Osteocyte (in vitro differentiated cells): ENCODE measurements at regions not wholly inside any gene's neighbourhood (a gene's known extent, or its start where the extent isn't known, plus 50 kb on each side); places are given as distances from the start of the nearest gene placed in this dataset.

Experiments
- DNase-seq: peaks from one replicate; pipeline ENCODE4 v3.0.0; 2021; ENCODE audit warnings: mixed read lengths; ENCODE audit not compliant: unreplicated experiment; ENCODE audit errors: extremely low spot score
- H3K27ac Mint-ChIP-seq: one replicate; pipeline ENCODE4 v1.8.0; 2021; ENCODE audit warnings: mild to moderate bottlenecking, mixed read lengths; ENCODE audit not compliant: unreplicated experiment
- H3K27me3 Mint-ChIP-seq: one replicate; pipeline ENCODE4 v1.8.0; 2021; ENCODE audit warnings: mixed read lengths; ENCODE audit not compliant: unreplicated experiment
- H3K36me3 Mint-ChIP-seq: one replicate; pipeline ENCODE4 v1.8.0; 2021; ENCODE audit warnings: mixed read lengths; ENCODE audit not compliant: unreplicated experiment
- H3K4me1 Mint-ChIP-seq: one replicate; pipeline ENCODE4 v1.8.0; 2021; ENCODE audit warnings: mixed read lengths; ENCODE audit not compliant: unreplicated experiment
- H3K4me3 Mint-ChIP-seq: one replicate; pipeline ENCODE4 v1.8.0; 2021; ENCODE audit warnings: mild to moderate bottlenecking, moderate library complexity, mixed read lengths; ENCODE audit not compliant: unreplicated experiment
- H3K9me3 Mint-ChIP-seq: one replicate; pipeline ENCODE4 v1.8.0; 2021; ENCODE audit warnings: mixed read lengths; ENCODE audit not compliant: unreplicated experiment
- CTCF ChIP-seq: fragments of 200-600 bp; sonication (generic); IDR thresholded peaks from 2 replicates; pipeline ENCODE4 v1.5.0; 2021; ENCODE audit warnings: antibody characterized with exemption, mild to moderate bottlenecking, moderate library complexity

GRCh38 chr2:33946193-33946592 lies 347.1 kb upstream of the FAM98A start:
- H3K4me3 Mint-ChIP-seq = no peak overlapping the region
- no peaks in the 10 kb centered on the region for H3K4me1 Mint-ChIP-seq
- DNase-seq = no peak
- no peaks in the 10 kb centered on the region for H3K27me3 Mint-ChIP-seq
- H3K9me3 Mint-ChIP-seq = no peaks in the 10 kb centered on the region
- H3K36me3 Mint-ChIP-seq = no peaks in the 10 kb centered on the region
- no peak overlapping the region for H3K27ac Mint-ChIP-seq
- TF ChIP-seq CTCF = no peak

DNA sequence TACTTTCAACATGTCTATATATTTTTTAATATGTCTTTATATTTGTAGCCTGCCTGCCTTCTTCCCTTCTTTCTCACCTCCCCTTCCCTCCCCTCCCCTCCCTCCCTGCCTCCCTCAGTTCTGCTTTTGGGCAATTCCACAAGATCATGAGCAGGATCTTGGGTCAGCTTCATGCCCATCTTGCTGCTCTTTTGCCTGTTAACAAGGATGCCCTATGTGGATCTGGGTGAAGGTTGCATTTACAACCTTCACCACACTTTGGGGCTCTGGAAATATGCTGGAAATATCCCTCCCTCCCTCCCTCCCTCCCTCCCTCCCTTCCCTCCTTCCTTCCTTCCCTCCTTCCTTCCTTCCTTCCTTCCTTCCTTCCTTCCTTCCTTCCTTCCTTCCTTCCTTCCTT lies 334.1 kb upstream of the FAM98A start:
- H3K4me3 Mint-ChIP-seq = no peak overlapping the region
- H3K4me1 Mint-ChIP-seq = no peaks in the 10 kb centered on the region
- DNase-seq = no peak
- H3K9me3 Mint-ChIP-seq = no peaks in the 10 kb centered on the region
- H3K27me3 Mint-ChIP-seq = peaks cover 2% of the 10 kb centered on the region
- no peaks in the 10 kb centered on the region for H3K36me3 Mint-ChIP-seq
- H3K27ac Mint-ChIP-seq = no peak overlapping the region
- TF ChIP-seq CTCF = no peak

GRCh38 chr2:33931164-33931563 lies 332.1 kb upstream of the FAM98A start:
- Mint-ChIP-seq H3K27ac (no peak overlapping the region), H3K4me3 (no peak overlapping the region), H3K4me1 (no peaks in the 10 kb centered on the region), H3K27me3 (peaks cover 2% of the 10 kb centered on the region), H3K36me3 (no peaks in the 10 kb centered on the region), H3K9me3 (no peaks in the 10 kb centered on the region)
- DNase-seq = no peak
- no peak for TF ChIP-seq CTCF

- no peak for TF ChIP-seq CTCF
- Mint-ChIP-seq H3K27me3 (no peaks in the 10 kb centered on the region), H3K4me3 (no peak overlapping the region), H3K27ac (no peak overlapping the region), H3K4me1 (no peaks in the 10 kb centered on the region), H3K9me3 (no peaks in the 10 kb centered on the region), H3K36me3 (no peaks in the 10 kb centered on the region)
- DNase-seq = no peak
Observed at GRCh38 chr2:33929467-33929866, 330.4 kb upstream of the FAM98A start.

GRCh38 chr2:33927756-33928155 lies 328.7 kb upstream of the FAM98A start:
- no peaks in the 10 kb centered on the region for H3K4me1 Mint-ChIP-seq
- no peak for DNase-seq
- no peak overlapping the region for H3K27ac Mint-ChIP-seq
- H3K36me3 Mint-ChIP-seq = no peaks in the 10 kb centered on the region
- H3K4me3 Mint-ChIP-seq = no peak overlapping the region
- no peaks in the 10 kb centered on the region for H3K27me3 Mint-ChIP-seq
- TF ChIP-seq CTCF = no peak
- no peaks in the 10 kb centered on the region for H3K9me3 Mint-ChIP-seq
